ENCODE measurements at regions not wholly inside any gene's neighbourhood (a gene's known extent, or its start where the extent isn't known, plus 50 kb on each side); places are given as distances from the start of the nearest gene placed in this dataset.

DNA sequence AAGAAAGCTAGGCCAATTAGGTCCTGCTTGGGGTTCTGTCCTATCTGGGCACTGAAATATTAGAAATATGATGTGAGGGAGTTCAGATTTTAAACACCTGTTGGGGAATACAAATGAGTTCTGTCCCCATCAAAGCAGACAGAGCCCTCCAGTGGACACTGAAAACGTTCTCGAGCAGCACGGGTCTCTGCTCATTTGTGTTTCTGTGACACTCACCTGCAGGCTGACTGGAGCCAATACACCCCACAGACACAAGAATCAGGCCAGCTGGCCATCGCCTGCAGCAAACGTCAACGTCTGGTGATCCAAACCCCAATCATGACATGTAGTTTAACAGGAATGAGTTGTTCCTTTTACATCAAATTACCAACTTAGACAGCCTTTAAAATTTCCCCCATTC, 493.4 kb upstream of the TMEM132C start:
- no peak for TF ChIP-seq EZH2 (IDR thresholded peaks at IDR 0.05; ENCODE audit: insufficient read depth, poor library complexity, severe bottlenecking)
- TF ChIP-seq EZH2phosphoT487 (IDR thresholded peaks at IDR 0.05; ENCODE audit: insufficient read depth, low read depth) = no peak

All from GM23248 (cell line).